ENCODE measurements at regions not wholly inside any gene's neighbourhood (a gene's known extent, or its start where the extent isn't known, plus 50 kb on each side); places are given as distances from the start of the nearest gene placed in this dataset.
"Not testable (repeated sequence)": the region's sequence is repeated elsewhere in the genome, so short reads cannot be mapped to it uniquely, and the experiment has no call there.

GRCh38 chr5:60473027-60473426 is 226.9 kb downstream of the DEPDC1B start:
- TF ChIP-seq POLR2A (IDR thresholded peaks at IDR 0.05; ENCODE audit: low read length); GATA1 (IDR thresholded peaks at IDR 0.05; ENCODE audit: low read depth, low read length): not testable (repeated sequence)

Measured in erythroblast (primary cell).